ENCODE measurements at regions not wholly inside any gene's neighbourhood (a gene's known extent, or its start where the extent isn't known, plus 50 kb on each side); places are given as distances from the start of the nearest gene placed in this dataset.

GRCh38 chrX:20988804-20989203, 385.4 kb upstream of the CNKSR2 start:
- no peak for TF ChIP-seq EZH2 (IDR thresholded peaks at IDR 0.05)
- no peak for TF ChIP-seq POLR2AphosphoS5 (IDR thresholded peaks at IDR 0.05; ENCODE audit: borderline replicate concordance, low read depth, low read length)
- no peak for TF ChIP-seq FOXP2 (optimal IDR thresholded peaks at IDR 0.05; ENCODE audit: control extremely low read depth, extremely low read length, insufficient read depth)

Data from SK-N-MC (cell line).